Central memory CD8-positive, alpha-beta T cell (primary cell): ENCODE measurements at regions not wholly inside any gene's neighbourhood (a gene's known extent, or its start where the extent isn't known, plus 50 kb on each side); places are given as distances from the start of the nearest gene placed in this dataset.

Experiments
- ATAC-seq: fragments of 150-1000 bp; cut with Tn5 transposase; replicated peaks from 2 replicates; pipeline ENCODE4 v1.10.0; 2022; ENCODE audit warnings: mild to moderate bottlenecking, moderate FRiP score, moderate number of reproducible peaks; ENCODE audit not compliant: poor library complexity, severe bottlenecking; ENCODE audit errors: extremely low read depth
- DNase-seq, 2 donors: peaks; one replicate each; pipeline ENCODE4 v3.0.0; 2021; ENCODE audit warnings: low spot score in 2 of 2
- H3K27ac Mint-ChIP-seq: one replicate; pipeline ENCODE4 v1.8.0; 2022; ENCODE audit warnings: low read depth, mild to moderate bottlenecking, moderate library complexity, mixed read lengths
- H3K27me3 Mint-ChIP-seq: one replicate; pipeline ENCODE4 v1.8.0; 2022; ENCODE audit warnings: mixed read lengths
- H3K36me3 Mint-ChIP-seq: one replicate; pipeline ENCODE4 v1.8.0; 2022; ENCODE audit warnings: mild to moderate bottlenecking, moderate library complexity, mixed read lengths; ENCODE audit not compliant: insufficient read depth
- H3K4me1 Mint-ChIP-seq: one replicate; pipeline ENCODE4 v1.8.0; 2022; ENCODE audit warnings: mixed read lengths
- H3K4me3 Mint-ChIP-seq: one replicate; pipeline ENCODE4 v1.8.0; 2022; ENCODE audit warnings: mild to moderate bottlenecking, moderate library complexity, mixed read lengths
- H3K9me3 Mint-ChIP-seq: one replicate; pipeline ENCODE4 v1.8.0; 2022; ENCODE audit warnings: mixed read lengths

GRCh38 chr11:11038352-11038751 lies 180.5 kb upstream of the ZBED5 start:
- ATAC-seq (no peak), DNase-seq (no peak)
- no peak overlapping the region for H3K27ac Mint-ChIP-seq
- no peaks in the 10 kb centered on the region for H3K9me3 Mint-ChIP-seq
- no peak overlapping the region for H3K4me3 Mint-ChIP-seq
- H3K36me3 Mint-ChIP-seq = no peaks in the 10 kb centered on the region
- peaks cover 25% of the 10 kb centered on the region for H3K27me3 Mint-ChIP-seq
- H3K4me1 Mint-ChIP-seq = no peaks in the 10 kb centered on the region

- H3K36me3 Mint-ChIP-seq = no peaks in the 10 kb centered on the region
- no peak for DNase-seq
- H3K9me3 Mint-ChIP-seq = no peaks in the 10 kb centered on the region
- H3K27me3 Mint-ChIP-seq = peaks cover 25% of the 10 kb centered on the region
- H3K27ac Mint-ChIP-seq = no peak overlapping the region
- H3K4me1 Mint-ChIP-seq = no peaks in the 10 kb centered on the region
- peak; percentile 28 for ATAC-seq
- H3K4me3 Mint-ChIP-seq = no peak overlapping the region
Observed at GRCh38 chr11:11036848-11037732, 179.2 kb upstream of the ZBED5 start.

GRCh38 chr11:11036185-11036847 lies 178.5 kb upstream of the ZBED5 start:
- ATAC-seq = no peak
- H3K36me3 Mint-ChIP-seq = no peaks in the 10 kb centered on the region
- no peak overlapping the region for H3K4me3 Mint-ChIP-seq
- H3K27ac Mint-ChIP-seq = no peak overlapping the region
- no peak for DNase-seq
- H3K4me1 Mint-ChIP-seq = no peaks in the 10 kb centered on the region
- H3K9me3 Mint-ChIP-seq = no peaks in the 10 kb centered on the region
- peaks cover 25% of the 10 kb centered on the region for H3K27me3 Mint-ChIP-seq

GRCh38 chr11:11035331-11035730 lies 177.5 kb upstream of the ZBED5 start:
- no peak for DNase-seq
- H3K36me3 Mint-ChIP-seq = no peaks in the 10 kb centered on the region
- H3K4me1 Mint-ChIP-seq = no peaks in the 10 kb centered on the region
- H3K27ac Mint-ChIP-seq = no peak overlapping the region
- peaks cover 25% of the 10 kb centered on the region for H3K27me3 Mint-ChIP-seq
- H3K4me3 Mint-ChIP-seq = no peak overlapping the region
- ATAC-seq = no peak
- no peaks in the 10 kb centered on the region for H3K9me3 Mint-ChIP-seq

GRCh38 chr11:11034476-11034875 lies 176.6 kb upstream of the ZBED5 start:
- ATAC-seq (no peak), DNase-seq (no peak)
- H3K36me3 Mint-ChIP-seq = no peaks in the 10 kb centered on the region
- H3K27me3 Mint-ChIP-seq = peaks cover 25% of the 10 kb centered on the region
- no peaks in the 10 kb centered on the region for H3K4me1 Mint-ChIP-seq
- H3K4me3 Mint-ChIP-seq = no peak overlapping the region
- H3K27ac Mint-ChIP-seq = no peak overlapping the region
- no peaks in the 10 kb centered on the region for H3K9me3 Mint-ChIP-seq

- ATAC-seq (no peak), DNase-seq (no peak)
- no peaks in the 10 kb centered on the region for H3K9me3 Mint-ChIP-seq
- H3K4me1 Mint-ChIP-seq = no peaks in the 10 kb centered on the region
- no peak overlapping the region for H3K4me3 Mint-ChIP-seq
- peaks cover 25% of the 10 kb centered on the region for H3K27me3 Mint-ChIP-seq
- H3K27ac Mint-ChIP-seq = no peak overlapping the region
- no peaks in the 10 kb centered on the region for H3K36me3 Mint-ChIP-seq
Observed at GRCh38 chr11:11032066-11032465, 174.2 kb upstream of the ZBED5 start.

GRCh38 chr11:11029027-11029426 lies 171.2 kb upstream of the ZBED5 start:
- ATAC-seq = no peak
- no peaks in the 10 kb centered on the region for H3K4me1 Mint-ChIP-seq

GRCh38 chr11:11028017-11028692 lies 170.3 kb upstream of the ZBED5 start:
- H3K27me3 Mint-ChIP-seq = no peaks in the 10 kb centered on the region
- DNase-seq (peak; percentile 57 to 60), ATAC-seq (peak; percentile 68)
- no peaks in the 10 kb centered on the region for H3K36me3 Mint-ChIP-seq
- no peak overlapping the region for H3K4me3 Mint-ChIP-seq
- H3K4me1 Mint-ChIP-seq = no peaks in the 10 kb centered on the region
- H3K27ac Mint-ChIP-seq = no peak overlapping the region
- no peaks in the 10 kb centered on the region for H3K9me3 Mint-ChIP-seq

More at GRCh38 chr11:11029027-11029426, 171.2 kb upstream of the ZBED5 start:
- no peaks in the 10 kb centered on the region for H3K36me3 Mint-ChIP-seq
- no peak for DNase-seq
- no peak overlapping the region for H3K27ac Mint-ChIP-seq
- no peaks in the 10 kb centered on the region for H3K9me3 Mint-ChIP-seq
- H3K27me3 Mint-ChIP-seq = peaks cover 6% of the 10 kb centered on the region
- H3K4me3 Mint-ChIP-seq = no peak overlapping the region

GRCh38 chr11:11027288-11027687 lies 169.4 kb upstream of the ZBED5 start:
- ATAC-seq (no peak), DNase-seq (no peak)
- Mint-ChIP-seq H3K27me3 (no peaks in the 10 kb centered on the region), H3K4me1 (no peaks in the 10 kb centered on the region), H3K9me3 (no peaks in the 10 kb centered on the region), H3K36me3 (no peaks in the 10 kb centered on the region), H3K4me3 (no peak overlapping the region), H3K27ac (no peak overlapping the region)

- H3K27ac Mint-ChIP-seq = no peak overlapping the region
- H3K4me3 Mint-ChIP-seq = no peak overlapping the region
- no peaks in the 10 kb centered on the region for H3K4me1 Mint-ChIP-seq
- H3K9me3 Mint-ChIP-seq = no peaks in the 10 kb centered on the region
- ATAC-seq (no peak), DNase-seq (no peak)
- H3K27me3 Mint-ChIP-seq = no peaks in the 10 kb centered on the region
- H3K36me3 Mint-ChIP-seq = no peaks in the 10 kb centered on the region
Observed at GRCh38 chr11:11025087-11025486, 167.2 kb upstream of the ZBED5 start.

- H3K36me3 Mint-ChIP-seq = no peaks in the 10 kb centered on the region
- no peak for ATAC-seq
- no peaks in the 10 kb centered on the region for H3K9me3 Mint-ChIP-seq
- H3K4me3 Mint-ChIP-seq = no peak overlapping the region
- DNase-seq = no peak
- no peaks in the 10 kb centered on the region for H3K27me3 Mint-ChIP-seq
- H3K27ac Mint-ChIP-seq = no peak overlapping the region
- no peaks in the 10 kb centered on the region for H3K4me1 Mint-ChIP-seq
Observed at GRCh38 chr11:11022125-11022730, 164.4 kb upstream of the ZBED5 start.

GRCh38 chr11:11021563-11021962 lies 163.7 kb upstream of the ZBED5 start:
- H3K4me1 Mint-ChIP-seq = no peaks in the 10 kb centered on the region
- no peak overlapping the region for H3K4me3 Mint-ChIP-seq
- DNase-seq (no peak), ATAC-seq (no peak)
- no peaks in the 10 kb centered on the region for H3K36me3 Mint-ChIP-seq
- no peak overlapping the region for H3K27ac Mint-ChIP-seq
- H3K27me3 Mint-ChIP-seq = no peaks in the 10 kb centered on the region
- H3K9me3 Mint-ChIP-seq = no peaks in the 10 kb centered on the region
